Cardiac septum (tissue), 1 donor: ENCODE measurements at regions not wholly inside any gene's neighbourhood (a gene's known extent, or its start where the extent isn't known, plus 50 kb on each side); places are given as distances from the start of the nearest gene placed in this dataset.

Experiments used
- DNase-seq: peaks from one replicate; pipeline ENCODE4 v3.0.0-alpha.2; 2020; ENCODE audit warnings: low spot score
- intact Hi-C: fragments of 100-400 bp; cut with DNase I; formaldehyde crosslinking; loops from one replicate; pipeline ENCODE4 v1.14.0; 2022
- donor health status: DM: no; HTN: no; CAD: no.

DNA sequence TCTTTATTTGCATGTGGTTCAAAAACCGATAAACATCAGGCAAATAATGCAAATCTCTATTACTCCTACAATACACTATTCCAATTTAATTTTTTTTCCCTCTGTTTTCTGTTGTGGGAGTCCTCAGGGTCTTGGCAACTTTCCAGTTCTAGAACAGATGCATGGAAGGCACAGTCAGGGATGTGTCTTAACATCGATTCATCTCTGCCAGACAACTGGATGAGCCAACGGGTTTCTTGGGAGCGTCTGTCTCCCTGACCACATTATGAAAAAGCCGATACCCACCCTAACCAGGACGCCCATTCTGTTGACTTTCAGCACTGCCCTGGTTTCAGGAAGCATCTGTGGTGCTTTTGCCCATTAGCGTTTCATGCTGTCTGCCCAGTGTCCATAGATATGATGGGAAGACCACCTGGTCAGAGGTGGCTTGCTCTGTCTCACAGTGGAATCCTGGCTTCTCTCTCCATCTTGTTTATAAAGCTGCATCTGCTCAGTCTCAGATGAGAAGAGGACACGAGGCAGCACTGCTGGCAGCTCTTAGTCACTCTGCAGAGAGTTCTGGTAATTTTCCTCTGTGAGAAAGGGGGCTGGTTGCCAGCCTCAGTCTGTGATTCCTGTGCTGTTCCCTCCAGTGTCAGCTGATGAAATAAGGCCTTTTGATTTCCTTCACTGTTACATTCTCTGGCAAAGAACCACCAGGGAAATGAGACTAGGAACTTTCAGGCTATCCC is 57.9 kb upstream of the KCNE4 start:
- intact Hi-C loops, result loop anchor here (2.0 kb wide), 1 partner anchor 57 kb away; no protein-coding TSS in a partner anchor
- DNase-seq, result peak; percentile 84

DNA sequence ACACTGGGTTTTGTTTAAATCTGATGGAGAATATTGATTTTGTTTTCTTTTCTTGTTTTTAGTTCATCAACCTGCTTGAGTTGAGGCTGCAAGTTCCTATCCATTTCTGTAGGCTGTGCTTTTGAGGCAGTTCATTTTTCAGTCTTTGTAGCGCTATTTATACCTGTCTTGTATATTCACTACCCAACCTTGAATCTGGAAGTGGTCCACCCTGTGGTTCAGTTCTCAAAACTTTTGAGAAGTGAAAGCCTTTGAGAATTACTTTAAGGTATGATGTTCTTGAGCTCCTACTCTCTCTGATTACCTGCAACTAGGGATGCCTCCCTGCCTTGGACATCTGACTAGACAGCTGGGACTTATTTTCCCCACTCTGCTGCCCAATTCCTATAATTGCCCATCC is 53.5 kb upstream of the KCNE4 start:
- intact Hi-C loops, result no loop called here
- DNase-seq, result no peak

DNA sequence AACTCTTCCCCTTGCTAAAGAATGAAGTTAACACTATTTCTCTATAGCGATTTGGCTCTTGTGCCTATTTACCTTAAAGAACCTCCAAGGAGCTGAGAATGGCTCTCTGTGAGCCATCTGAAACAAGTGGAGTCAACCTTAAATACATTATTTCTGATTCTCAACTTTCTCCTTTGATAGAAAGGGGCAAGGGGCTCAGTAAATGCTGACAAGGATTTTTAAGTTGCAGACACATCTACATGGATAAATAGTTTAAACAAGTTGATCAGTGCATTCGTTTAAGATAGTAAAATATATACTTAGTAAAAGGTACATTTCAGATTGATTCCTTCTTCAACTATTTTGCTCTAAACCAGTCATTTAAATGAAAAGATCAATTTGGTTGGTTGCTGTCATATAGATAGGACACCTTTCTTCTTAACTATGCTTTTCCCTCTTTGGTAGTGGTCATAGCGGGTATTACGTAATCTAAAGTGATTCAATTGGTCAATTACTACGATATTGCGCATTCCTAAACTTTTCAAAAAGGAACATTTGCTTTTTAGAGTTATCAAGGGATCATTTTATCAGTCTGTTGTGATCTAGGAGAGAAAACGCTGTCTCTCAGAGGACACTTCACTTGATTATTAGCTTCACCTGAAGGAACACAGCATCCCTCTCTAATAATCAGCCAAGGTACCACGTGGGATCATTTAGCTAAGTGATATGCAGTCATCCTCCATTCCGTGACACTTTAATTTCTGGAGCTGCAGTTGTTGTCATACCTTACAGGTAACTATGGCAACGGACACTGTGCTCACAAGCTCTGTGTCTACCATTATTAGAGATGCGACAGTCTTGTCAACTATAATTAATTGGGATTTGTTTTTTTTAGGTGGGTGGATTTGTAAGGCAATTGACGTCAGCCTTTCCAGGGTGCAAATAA is 50.9 kb upstream of the KCNE4 start:
- intact Hi-C loops, result no loop called here
- no peak for DNase-seq

DNA sequence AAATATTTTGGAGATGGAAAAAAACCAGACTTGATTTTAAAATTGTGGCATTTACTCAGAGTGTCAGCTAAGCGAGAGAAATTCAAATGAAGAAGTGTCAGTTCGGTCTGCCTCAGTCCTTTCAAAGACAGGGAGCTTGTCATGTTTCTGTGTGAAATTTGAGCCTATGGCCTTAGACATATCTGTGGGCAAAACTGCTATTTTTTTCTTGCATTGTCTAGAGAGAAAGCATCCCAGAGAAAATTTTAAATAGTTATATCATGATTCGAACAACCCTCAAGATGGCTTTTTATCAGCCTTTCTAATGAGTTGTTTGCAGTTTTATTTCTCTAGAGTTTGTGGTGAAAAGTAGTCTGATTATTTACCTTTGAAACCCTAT is 50.2 kb upstream of the KCNE4 start:
- intact Hi-C loops, result no loop called here

More for the DNA sequence above, 50.2 kb upstream of the KCNE4 start:
- no peak for DNase-seq
